Thymus (tissue), 11 donors: ENCODE measurements at regions not wholly inside any gene's neighbourhood (a gene's known extent, or its start where the extent isn't known, plus 50 kb on each side); places are given as distances from the start of the nearest gene placed in this dataset.

Experiments used
- DNase-seq, 9 donors: peaks; one replicate each; pipeline ENCODE4 v3.0.0-alpha.2; 2013; ENCODE audit warnings: low spot score in 9 of 9, low read depth in 6 of 9, missing footprints in 1 of 9
- H3K27ac ChIP-seq, 2 donors: one replicate each; pipeline ENCODE4 v1.5.1; 2013; ENCODE audit warnings: control low read depth in 1 of 2, low read depth in 1 of 2, low read length in 1 of 2, mild to moderate bottlenecking in 1 of 2, moderate library complexity in 1 of 2
- H3K27me3 ChIP-seq, 2 donors: one replicate each; pipeline ENCODE4 v1.5.1; 2013; ENCODE audit warnings: low read length in 1 of 2; ENCODE audit not compliant: control insufficient read depth in 2 of 2, insufficient read depth in 1 of 2
- H3K36me3 ChIP-seq, 2 donors: one replicate each; pipeline ENCODE4 v1.5.1; 2013; ENCODE audit warnings: low read length in 1 of 2, mild to moderate bottlenecking in 1 of 2, moderate library complexity in 1 of 2; ENCODE audit not compliant: control insufficient read depth in 2 of 2, insufficient read depth in 2 of 2
- H3K4me1 ChIP-seq, 2 donors: one replicate each; pipeline ENCODE4 v1.5.1; 2013; ENCODE audit warnings: low read length in 2 of 2; ENCODE audit not compliant: control insufficient read depth in 2 of 2, insufficient read depth in 2 of 2
- H3K4me3 ChIP-seq, 2 donors: one replicate each; pipeline ENCODE4 v1.5.1; 2013; ENCODE audit warnings: low read length in 2 of 2, control low read depth in 1 of 2, mild to moderate bottlenecking in 1 of 2
- H3K9me3 ChIP-seq, 2 donors: one replicate each; pipeline ENCODE4 v1.5.1; 2013; ENCODE audit warnings: low read length in 1 of 2, mild to moderate bottlenecking in 1 of 2; ENCODE audit not compliant: control insufficient read depth in 2 of 2, insufficient read depth in 1 of 2
- WGBS: extraction: QIAGEN DNeasy Blood & Tissue Kit; methylation state at CpG from one replicate; pipeline ENCODE4 v1.1.7; 2013; 5-methylcytosine and 5-hydroxymethylcytosine counted together
- donor health status: healthy.

- Histone ChIP-seq H3K4me1 (peaks cover 0 to 14% of the 10 kb centered on the region in 2 donors), H3K36me3 (no peaks in the 10 kb centered on the region), H3K27ac (no peak overlapping the region), H3K27me3 (no peaks in the 10 kb centered on the region), H3K4me3 (no peak overlapping the region), H3K9me3 (peaks cover 1 to 4% of the 10 kb centered on the region in 2 donors)
- 69% methylated on average over 2 of the region's 2 CpGs for WGBS
- DNase-seq = no peak
These were observed 110.8 kb downstream of the SPRY1 start for GRCh38 chr4:123507376-123507775.

- Histone ChIP-seq H3K9me3 (peaks cover 1 to 4% of the 10 kb centered on the region in 2 donors), H3K36me3 (no peaks in the 10 kb centered on the region), H3K27ac (no peak overlapping the region), H3K4me1 (peaks cover 0 to 10% of the 10 kb centered on the region in 2 donors), H3K27me3 (no peaks in the 10 kb centered on the region), H3K4me3 (no peak overlapping the region)
- 97% methylated on average over 3 of the region's 3 CpGs for WGBS
- no peak for DNase-seq
These were observed 113.6 kb downstream of the SPRY1 start for GRCh38 chr4:123510221-123510620.

GRCh38 chr4:123510659-123511058 is 114.1 kb downstream of the SPRY1 start:
- 98% methylated on average over 3 of the region's 3 CpGs for WGBS

GRCh38 chr4:123516576-123516975 is 120.0 kb downstream of the SPRY1 start:
- 93% methylated on average over 3 of the region's 3 CpGs for WGBS
- H3K27ac ChIP-seq = no peak overlapping the region

More at GRCh38 chr4:123510659-123511058, 114.1 kb downstream of the SPRY1 start:
- Histone ChIP-seq H3K9me3 (peaks cover 1 to 4% of the 10 kb centered on the region in 2 donors), H3K27ac (no peak overlapping the region), H3K4me1 (peaks cover 0 to 8% of the 10 kb centered on the region in 2 donors), H3K27me3 (no peaks in the 10 kb centered on the region), H3K4me3 (no peak overlapping the region), H3K36me3 (no peaks in the 10 kb centered on the region)
- no peak for DNase-seq

GRCh38 chr4:123517176-123517575 is 120.6 kb downstream of the SPRY1 start:
- Histone ChIP-seq H3K9me3 (no peaks in the 10 kb centered on the region), H3K27ac (no peak overlapping the region), H3K27me3 (no peaks in the 10 kb centered on the region), H3K4me1 (no peaks in the 10 kb centered on the region), H3K36me3 (no peaks in the 10 kb centered on the region), H3K4me3 (no peak overlapping the region)
- 96% methylated on average over 3 of the region's 3 CpGs for WGBS
- no peak for DNase-seq

More at GRCh38 chr4:123516576-123516975, 120.0 kb downstream of the SPRY1 start:
- Histone ChIP-seq H3K27me3 (no peaks in the 10 kb centered on the region), H3K36me3 (no peaks in the 10 kb centered on the region), H3K4me1 (no peaks in the 10 kb centered on the region), H3K9me3 (no peaks in the 10 kb centered on the region), H3K4me3 (no peak overlapping the region)
- no peak for DNase-seq

- no peaks in the 10 kb centered on the region for H3K9me3 ChIP-seq
- no peaks in the 10 kb centered on the region for H3K4me1 ChIP-seq
- no peak overlapping the region for H3K27ac ChIP-seq
- H3K27me3 ChIP-seq = no peaks in the 10 kb centered on the region
- no peak for DNase-seq
- WGBS = 98% methylated on average over 3 of the region's 3 CpGs
- no peaks in the 10 kb centered on the region for H3K36me3 ChIP-seq
- H3K4me3 ChIP-seq = no peak overlapping the region
These were observed 121.4 kb downstream of the SPRY1 start for GRCh38 chr4:123517971-123518370.

GRCh38 chr4:123520325-123520724 is 123.7 kb downstream of the SPRY1 start:
- Histone ChIP-seq H3K36me3 (no peaks in the 10 kb centered on the region), H3K27ac (no peak overlapping the region), H3K9me3 (no peaks in the 10 kb centered on the region), H3K27me3 (no peaks in the 10 kb centered on the region), H3K4me1 (no peaks in the 10 kb centered on the region), H3K4me3 (no peak overlapping the region)
- 53% methylated on average over 6 of the region's 6 CpGs for WGBS
- DNase-seq = no peak

GRCh38 chr4:123522081-123522480 is 125.5 kb downstream of the SPRY1 start:
- no peaks in the 10 kb centered on the region for H3K27me3 ChIP-seq
- no peaks in the 10 kb centered on the region for H3K36me3 ChIP-seq
- DNase-seq = no peak
- 65% methylated on average over 3 of the region's 3 CpGs for WGBS
- no peaks in the 10 kb centered on the region for H3K9me3 ChIP-seq
- no peak overlapping the region for H3K27ac ChIP-seq
- H3K4me1 ChIP-seq = no peaks in the 10 kb centered on the region
- no peak overlapping the region for H3K4me3 ChIP-seq

GRCh38 chr4:123522646-123523045 is 126.1 kb downstream of the SPRY1 start:
- Histone ChIP-seq H3K4me1 (no peaks in the 10 kb centered on the region), H3K27me3 (no peaks in the 10 kb centered on the region), H3K4me3 (no peak overlapping the region), H3K27ac (no peak overlapping the region), H3K9me3 (no peaks in the 10 kb centered on the region), H3K36me3 (no peaks in the 10 kb centered on the region)
- DNase-seq = no peak
- 96% methylated on average over 3 of the region's 3 CpGs for WGBS
